SK-MEL-5 (cell line): ENCODE measurements at regions not wholly inside any gene's neighbourhood (a gene's known extent, or its start where the extent isn't known, plus 50 kb on each side); places are given as distances from the start of the nearest gene placed in this dataset.
A peak's percentile ranks its signal among the peaks of the same experiment; 100 is the strongest.

Source experiments
- DNase-seq: peaks from one replicate; pipeline ENCODE4 v3.0.0-alpha.2; 2016; ENCODE audit warnings: low read depth, low spot score
- in situ Hi-C: cut with HindIII; loops from 2 replicates; pipeline ENCODE4 v1.10.0; 2016; ENCODE audit warnings: low sequenced_read_pairs, high pct_unique_total_duplicates, low pct_unique_long_range_greater_than_20kb

DNA sequence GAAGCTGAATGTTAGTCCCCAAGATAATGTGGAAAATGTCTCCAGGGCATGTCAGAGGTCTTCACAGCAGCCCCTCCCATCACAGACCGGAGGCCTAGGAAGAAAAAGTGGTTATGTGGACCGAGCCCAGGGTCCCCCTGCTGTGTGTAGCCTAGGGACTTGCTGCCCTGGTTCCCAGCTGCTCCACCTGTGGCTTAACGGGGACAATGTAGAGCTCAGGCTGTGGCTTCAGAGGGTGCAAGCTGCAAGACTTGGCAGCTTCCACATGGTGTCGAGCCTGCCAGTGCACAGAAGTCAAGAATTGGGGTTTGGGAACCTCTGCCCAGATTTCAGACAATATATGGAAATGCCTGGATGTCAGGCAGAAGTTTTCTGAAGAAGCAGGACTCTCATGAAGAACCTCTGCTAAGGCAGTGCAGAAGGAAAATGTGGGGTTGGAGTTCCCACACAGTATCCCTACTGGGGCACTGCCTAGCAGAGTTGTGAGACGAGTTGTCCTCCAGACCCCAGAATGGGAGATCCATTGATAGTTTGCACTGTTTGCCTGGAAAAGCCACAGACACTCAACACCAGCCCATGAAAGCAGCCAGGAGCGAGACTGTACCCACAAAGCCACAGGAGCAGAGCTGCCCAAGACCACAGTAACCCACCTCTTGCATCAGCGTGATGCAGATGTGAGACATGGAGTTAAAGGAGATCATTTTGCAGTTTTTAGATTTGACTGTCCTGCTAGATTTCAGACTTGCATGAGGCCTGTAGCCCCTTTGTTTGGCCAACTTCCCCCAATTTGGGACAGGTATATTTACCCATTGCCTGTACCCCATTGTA, 204.9 kb downstream of the MRPL39 start:
- in situ Hi-C loops = no loop called here
- no peak for DNase-seq

DNA sequence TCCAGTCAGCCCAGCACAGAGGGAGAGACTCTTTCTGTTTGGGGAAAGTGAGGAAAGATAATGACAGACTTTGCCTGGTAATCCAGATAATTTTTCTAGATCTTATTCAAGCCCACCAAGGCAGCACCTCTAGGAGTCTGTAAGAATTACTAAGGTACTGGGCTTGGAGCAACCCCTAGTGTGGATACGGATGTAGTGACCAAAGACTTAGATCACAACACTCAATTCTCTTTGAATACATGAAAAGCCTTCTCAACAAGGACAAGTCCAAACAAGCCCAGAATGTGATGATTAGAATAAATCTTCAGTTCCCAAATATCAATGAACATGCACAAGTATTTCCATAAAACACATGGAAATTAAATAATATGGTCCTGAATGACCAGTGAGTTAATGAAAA, 206.9 kb downstream of the MRPL39 start:
- in situ Hi-C loops = no loop called here
- no peak for DNase-seq

- in situ Hi-C loops = no loop called here
- no peak for DNase-seq
These were observed 208.7 kb downstream of the MRPL39 start for GRCh38 chr21:25398630-25399029.

GRCh38 chr21:25396135-25396711, 211.1 kb downstream of the MRPL39 start:
- in situ Hi-C loops = no loop called here
- no peak for DNase-seq

DNA sequence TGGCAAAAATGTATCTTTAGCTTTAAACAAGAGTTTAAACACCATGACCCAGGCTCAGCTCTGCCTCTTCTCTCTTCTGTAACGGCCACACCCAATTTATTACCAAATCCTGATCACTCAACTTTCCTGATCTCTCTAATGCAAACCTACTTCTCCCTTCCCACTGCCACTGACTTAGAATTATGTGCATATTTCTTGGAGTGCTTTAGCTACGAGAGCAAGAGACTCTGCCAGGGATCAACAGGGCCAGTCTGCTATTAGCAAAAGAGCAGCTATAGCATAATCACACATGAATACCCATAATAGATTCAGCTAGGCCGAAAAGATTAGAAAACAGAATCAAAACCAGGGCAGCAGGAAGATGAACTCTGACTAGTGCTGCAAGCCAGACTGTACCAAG, 215.5 kb downstream of the MRPL39 start:
- in situ Hi-C loops = no loop called here
- DNase-seq = no peak

DNA sequence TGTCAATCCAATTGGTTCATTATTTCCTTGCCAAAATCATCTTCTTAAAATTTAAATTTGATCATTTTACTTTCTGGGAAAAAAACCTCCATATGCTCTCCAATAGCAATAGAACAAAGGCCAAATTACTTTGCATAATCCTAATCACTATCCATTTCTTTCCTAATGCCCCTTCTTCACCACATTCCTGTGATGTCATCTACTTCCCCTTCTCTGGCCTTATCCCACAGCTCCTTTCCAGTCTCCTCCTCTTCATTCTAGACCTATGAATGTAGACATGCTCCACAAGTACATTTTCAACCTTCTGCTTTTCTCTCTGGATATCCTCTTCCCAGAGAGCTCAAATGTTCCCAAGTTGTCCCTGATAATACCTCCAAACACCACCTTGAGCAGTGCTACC, 216.6 kb downstream of the MRPL39 start:
- in situ Hi-C loops = no loop called here

GRCh38 chr21:25387665-25388064, 219.6 kb downstream of the MRPL39 start:
- no peak for DNase-seq
- in situ Hi-C loops = no loop called here

More for the DNA sequence above, 216.6 kb downstream of the MRPL39 start:
- DNase-seq = no peak

DNA sequence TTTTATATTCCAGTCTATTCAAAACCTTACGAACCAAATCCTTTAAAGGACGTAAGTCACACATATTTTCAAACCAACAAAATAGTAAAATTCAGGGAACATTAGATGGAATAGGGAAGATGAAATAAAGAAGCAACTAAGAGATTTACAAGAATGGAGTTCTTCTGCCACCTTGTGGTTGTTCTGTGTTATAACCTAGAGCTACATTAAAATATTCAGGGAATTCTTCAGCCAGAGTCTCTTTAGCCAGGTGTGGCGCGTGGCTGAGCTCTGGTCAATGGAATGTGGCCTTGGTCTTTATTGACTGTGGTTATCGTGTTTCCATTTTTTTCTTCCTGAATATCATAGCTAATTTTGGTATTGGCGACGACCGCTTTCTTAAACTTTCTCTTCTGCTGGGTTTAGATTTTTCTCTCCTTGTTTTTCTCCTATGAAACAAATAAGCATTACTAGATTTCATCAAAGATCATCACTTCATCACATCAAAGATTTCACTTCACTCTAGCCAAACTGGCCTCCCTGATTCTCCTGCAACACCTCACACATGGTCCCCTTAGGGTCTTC, 221.3 kb downstream of the MRPL39 start:
- peak; percentile 62 for DNase-seq
- in situ Hi-C loops = no loop called here

GRCh38 chr21:25385341-25385740, 221.9 kb downstream of the MRPL39 start:
- in situ Hi-C loops = no loop called here
- no peak for DNase-seq

DNA sequence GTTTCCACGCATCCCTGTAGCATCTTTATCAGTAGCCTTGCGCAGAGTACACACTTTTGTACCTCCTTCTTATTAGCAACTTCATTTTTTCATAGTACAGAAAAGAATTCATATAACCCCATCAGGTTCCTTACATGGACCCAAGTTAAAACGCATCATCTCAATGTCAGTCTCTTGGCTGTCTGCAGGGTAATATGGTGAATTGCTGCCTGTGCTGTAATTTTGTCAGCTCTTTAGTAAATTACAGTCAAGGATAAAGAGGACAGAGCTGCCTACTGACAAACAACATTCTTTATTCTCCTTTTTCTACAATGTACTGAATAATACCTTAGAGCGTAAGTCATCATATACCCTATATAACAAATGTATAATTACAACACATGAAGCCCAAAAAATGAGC, 222.5 kb downstream of the MRPL39 start:
- in situ Hi-C loops = no loop called here
- no peak for DNase-seq

- DNase-seq = no peak
- in situ Hi-C loops = no loop called here
These were observed 223.7 kb downstream of the MRPL39 start for GRCh38 chr21:25383545-25383944.

DNA sequence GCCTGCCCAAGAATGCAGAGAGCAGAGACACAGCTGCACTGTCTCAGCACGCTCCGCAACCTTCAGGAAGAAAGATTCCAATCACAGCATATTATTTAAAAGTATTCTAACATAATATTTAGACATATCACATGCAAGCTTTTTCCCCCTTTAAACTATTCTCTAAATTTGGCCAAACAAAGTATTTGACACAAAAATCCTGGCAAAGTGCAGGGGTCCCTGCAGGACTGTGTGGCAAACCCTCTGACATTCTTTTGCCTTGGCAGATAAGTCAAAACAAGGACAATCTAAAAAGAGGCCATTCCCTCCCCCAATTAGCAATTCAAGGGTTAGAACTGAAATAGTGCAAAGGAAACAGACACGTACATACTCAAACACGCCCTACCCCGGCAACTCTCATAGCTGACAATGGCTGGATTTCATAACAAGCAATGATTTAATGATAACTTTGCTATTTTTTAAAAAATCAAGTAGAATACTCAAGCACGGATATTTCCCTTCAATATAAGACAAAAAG, 225.3 kb downstream of the MRPL39 start:
- DNase-seq = no peak
- in situ Hi-C loops = no loop called here

GRCh38 chr21:25375675-25376074, 231.6 kb downstream of the MRPL39 start:
- in situ Hi-C loops = no loop called here
- DNase-seq = no peak

DNA sequence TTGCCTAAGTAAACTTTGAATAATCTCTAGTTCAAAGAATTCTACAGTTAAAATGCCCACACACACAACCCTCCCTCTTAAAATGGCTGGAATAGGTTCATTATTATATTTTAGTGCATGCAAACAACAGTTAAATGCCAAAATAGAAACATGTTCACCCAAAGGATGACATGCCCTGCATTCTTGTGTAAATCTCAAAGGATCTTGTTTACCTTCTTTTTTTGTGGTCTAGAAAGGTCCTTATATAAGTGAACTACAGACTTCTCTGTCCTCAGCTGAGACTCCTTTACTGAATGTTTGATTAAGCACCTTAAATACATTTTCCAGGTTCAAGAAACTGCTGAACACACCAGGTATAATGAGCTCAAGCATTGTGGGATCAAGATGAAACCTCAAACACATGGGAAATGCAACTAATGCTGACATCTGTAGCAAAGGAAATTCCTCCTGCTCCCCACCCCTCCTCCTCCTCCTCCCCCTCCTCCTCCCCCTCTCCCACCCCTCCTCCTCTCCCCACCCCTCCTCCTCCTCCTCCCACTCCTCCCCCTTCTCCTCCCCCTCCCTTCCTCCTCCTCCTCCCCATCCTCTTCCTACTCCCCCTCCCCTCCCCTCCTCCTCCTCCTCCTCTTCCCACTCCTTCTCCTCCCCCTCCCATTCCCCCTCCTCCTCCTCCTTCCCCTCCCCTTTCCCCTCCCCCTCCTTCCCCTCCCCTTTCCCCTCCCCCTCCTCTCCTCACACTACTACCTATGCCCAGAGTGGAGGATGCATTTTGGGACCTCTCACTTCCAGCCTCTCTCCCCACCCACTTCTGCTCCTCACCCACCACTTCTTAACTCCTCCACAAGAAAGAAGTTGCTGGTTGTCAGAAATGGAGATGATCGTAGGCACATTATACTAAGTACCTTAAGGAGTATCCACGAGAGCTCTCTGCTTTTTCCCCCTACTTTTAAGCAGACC, 233.9 kb downstream of the MRPL39 start:
- DNase-seq = no peak

GRCh38 chr21:25371841-25372425, 235.3 kb downstream of the MRPL39 start:
- DNase-seq = no peak
- in situ Hi-C loops = no loop called here

More for the DNA sequence above, 233.9 kb downstream of the MRPL39 start:
- in situ Hi-C loops = no loop called here

- DNase-seq = no peak
- in situ Hi-C loops = no loop called here
These were observed 237.0 kb downstream of the MRPL39 start for GRCh38 chr21:25370311-25370744.

GRCh38 chr21:25369524-25370300, 237.6 kb downstream of the MRPL39 start:
- in situ Hi-C loops = no loop called here
- DNase-seq = no peak
